GM12892 (cell line): ENCODE measurements at regions not wholly inside any gene's neighbourhood (a gene's known extent, or its start where the extent isn't known, plus 50 kb on each side); places are given as distances from the start of the nearest gene placed in this dataset.

Experiments used
- DNase-seq: peaks from one replicate; pipeline ENCODE4 v3.0.0; 2011; ENCODE audit not compliant: insufficient read length
- FAIRE-seq: peaks from 2 replicates; lab custom pipeline; 2011; peaks lifted over from hg19 to GRCh38; lab: Jason Lieb, UNC
- POLR2A ChIP-seq: IDR thresholded peaks from 2 replicates; pipeline ENCODE4 v1.6.1; 2011; ENCODE audit warnings: low read depth, low read length, control low read depth
- POLR2AphosphoS5 ChIP-seq: IDR thresholded peaks from 2 replicates; pipeline ENCODE4 v1.6.1; 2011; ENCODE audit warnings: low read depth, low read length, control low read depth
- TAF1 ChIP-seq: IDR thresholded peaks from 2 replicates; pipeline ENCODE4 v1.6.1; 2011; ENCODE audit warnings: low read depth, mild to moderate bottlenecking, control low read depth, low read length, borderline replicate concordance

DNA sequence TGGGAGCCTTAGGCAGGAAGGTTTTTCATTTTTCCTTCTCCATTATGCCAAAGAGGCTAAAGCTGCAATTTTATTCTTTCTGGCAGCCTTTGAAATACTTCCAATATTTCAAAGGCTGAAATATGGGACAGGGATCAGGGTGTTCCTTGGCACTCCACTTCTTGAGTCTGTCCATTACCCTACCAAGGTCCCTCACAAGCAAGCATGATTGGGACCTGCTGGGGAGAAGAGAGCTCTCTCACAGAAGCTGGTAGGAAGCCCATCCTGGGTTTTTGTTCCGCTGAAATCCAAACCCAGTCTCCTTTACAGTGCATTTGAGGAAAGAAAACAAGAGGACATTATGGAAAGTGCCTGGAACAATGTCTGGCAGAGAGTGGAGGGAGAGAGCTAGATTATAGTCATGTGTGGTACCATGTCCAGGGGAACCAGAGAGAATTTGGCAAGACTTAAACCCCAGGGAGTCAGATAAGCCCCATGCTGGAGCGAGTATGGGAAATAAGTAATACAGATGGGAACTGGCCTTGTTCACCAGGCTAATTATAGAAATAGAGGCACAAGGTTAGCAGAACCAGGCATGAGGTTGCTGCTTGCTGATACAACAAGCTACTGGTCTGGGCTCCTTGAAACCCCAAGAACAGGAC, 104.7 kb downstream of the LSM5 start:
- FAIRE-seq (no peak), DNase-seq (no peak)
- TF ChIP-seq POLR2AphosphoS5 (no peak), POLR2A (no peak), TAF1 (no peak)

DNA sequence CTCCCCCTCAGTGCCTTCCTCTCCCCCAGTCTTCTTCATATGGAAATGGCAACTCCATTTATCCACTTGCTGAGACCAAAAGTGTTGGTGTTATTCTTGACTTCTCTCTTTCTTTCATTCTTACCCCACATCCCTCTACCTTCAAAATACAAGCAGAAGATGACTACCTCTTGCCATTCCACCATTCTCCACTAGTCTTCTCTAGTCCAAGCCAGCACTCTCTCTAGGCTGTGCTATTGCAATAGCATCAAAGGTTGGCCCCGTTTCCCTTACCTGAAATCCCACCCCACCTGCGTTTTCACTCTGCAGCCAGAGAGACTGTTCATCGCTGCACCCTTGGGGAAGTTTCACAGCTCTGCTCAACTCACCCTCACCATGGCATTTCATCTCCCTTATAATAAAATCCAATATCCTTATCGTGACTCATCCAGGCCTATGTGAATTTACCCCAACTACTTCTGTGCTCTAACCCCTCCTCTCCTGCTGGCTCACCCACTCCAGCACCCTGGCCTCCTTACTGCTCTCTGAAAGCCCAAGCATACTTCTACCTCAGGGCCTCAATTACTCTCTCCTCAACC, 109.1 kb downstream of the LSM5 start:
- no peak for FAIRE-seq
- no peak for DNase-seq
- TF ChIP-seq POLR2AphosphoS5 (no peak), POLR2A (no peak), TAF1 (no peak)

DNA sequence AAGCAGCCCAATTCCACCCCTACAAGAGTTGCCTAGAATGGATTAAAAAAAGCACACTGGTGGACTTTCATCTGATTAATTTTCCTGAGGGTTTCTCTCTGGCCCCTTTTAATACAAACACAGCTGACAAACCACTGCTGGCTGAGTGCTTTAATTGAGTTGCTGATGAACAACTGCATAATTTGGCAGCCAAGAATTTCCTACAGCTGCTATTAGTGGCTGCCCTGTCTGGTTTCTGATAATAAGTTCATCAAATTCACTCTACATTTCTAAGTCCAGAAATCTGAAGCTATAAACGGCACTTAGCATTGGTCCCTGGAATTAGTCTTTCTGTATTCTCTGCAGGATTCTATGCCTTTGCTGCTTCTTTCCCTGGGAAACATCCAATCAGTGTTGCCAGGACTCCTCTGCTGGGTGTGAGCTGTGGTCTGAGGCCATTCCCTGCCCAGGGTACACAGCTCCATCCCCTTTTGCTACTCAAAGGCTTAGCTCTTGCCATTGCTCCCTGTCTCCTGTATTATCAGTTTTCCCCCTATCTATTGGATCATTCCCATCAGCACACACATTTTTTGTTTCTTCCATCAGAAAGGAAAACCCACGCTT, 110.6 kb downstream of the LSM5 start:
- TF ChIP-seq POLR2AphosphoS5 (no peak), TAF1 (no peak), POLR2A (no peak)
- FAIRE-seq (no peak), DNase-seq (no peak)

DNA sequence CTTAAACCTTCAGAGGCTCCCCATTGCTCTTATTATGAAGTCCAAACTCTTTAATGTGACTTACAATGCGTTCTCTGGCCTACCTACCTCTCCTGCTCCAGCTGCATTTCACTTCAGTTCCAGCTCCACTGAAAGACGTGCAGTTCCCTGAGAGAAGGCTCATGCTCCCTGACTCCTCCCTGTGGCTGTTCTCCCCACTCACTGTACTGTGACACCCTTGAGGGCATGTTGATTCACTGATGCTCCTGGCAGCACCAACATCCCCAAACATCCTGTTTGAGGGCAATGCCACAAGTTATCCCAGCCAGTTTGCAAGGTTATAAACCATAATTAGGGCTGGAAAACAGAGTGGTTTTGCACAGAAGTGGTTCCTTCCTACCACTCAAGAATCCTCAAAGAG, 111.2 kb downstream of the LSM5 start:
- FAIRE-seq (no peak), DNase-seq (no peak)
- no peak for TF ChIP-seq POLR2A
- no peak for TF ChIP-seq POLR2AphosphoS5
- TF ChIP-seq TAF1: no peak

DNA sequence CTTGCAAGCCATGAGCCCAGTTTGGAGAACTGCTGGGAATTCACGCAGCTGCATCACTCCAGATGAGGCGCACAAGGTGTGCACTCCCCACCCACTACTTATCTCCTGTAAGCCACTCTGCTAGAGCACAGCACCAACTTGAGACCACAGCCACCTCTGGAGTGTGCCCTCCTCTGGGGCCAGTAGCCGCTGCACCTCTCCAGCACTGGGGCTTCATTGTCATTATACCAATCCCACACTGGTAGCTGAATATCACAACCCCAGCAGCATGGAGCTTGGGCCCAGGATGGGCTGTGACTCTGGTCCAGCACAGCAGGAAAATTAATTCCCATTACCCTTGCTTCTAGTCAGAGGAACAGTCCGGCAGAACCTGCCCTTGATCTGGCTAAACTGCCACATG, 125.6 kb downstream of the LSM5 start:
- DNase-seq (no peak), FAIRE-seq (no peak)
- TF ChIP-seq TAF1 (no peak), POLR2A (no peak), POLR2AphosphoS5 (no peak)

DNA sequence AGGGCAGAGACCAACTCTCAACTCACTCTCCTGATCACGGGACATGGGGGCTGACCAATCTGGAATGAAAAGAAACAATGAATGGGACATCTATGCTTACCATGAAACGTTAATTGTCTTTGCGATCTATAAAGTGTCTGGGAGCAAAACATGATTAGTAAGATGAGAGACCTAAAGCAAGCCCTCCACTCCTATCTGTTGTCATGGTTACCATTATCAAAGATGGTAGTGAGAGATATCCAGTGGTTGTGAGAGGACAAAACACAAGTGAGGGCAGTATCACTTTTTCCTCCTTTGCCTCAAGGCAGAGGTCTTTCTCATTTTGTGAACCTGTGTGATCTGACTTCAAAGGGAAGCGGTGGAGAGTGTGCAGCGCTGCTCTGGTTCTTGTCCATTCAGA, 130.1 kb downstream of the LSM5 start:
- DNase-seq (no peak), FAIRE-seq (no peak)
- TF ChIP-seq POLR2A: no peak
- no peak for TF ChIP-seq POLR2AphosphoS5
- no peak for TF ChIP-seq TAF1

DNA sequence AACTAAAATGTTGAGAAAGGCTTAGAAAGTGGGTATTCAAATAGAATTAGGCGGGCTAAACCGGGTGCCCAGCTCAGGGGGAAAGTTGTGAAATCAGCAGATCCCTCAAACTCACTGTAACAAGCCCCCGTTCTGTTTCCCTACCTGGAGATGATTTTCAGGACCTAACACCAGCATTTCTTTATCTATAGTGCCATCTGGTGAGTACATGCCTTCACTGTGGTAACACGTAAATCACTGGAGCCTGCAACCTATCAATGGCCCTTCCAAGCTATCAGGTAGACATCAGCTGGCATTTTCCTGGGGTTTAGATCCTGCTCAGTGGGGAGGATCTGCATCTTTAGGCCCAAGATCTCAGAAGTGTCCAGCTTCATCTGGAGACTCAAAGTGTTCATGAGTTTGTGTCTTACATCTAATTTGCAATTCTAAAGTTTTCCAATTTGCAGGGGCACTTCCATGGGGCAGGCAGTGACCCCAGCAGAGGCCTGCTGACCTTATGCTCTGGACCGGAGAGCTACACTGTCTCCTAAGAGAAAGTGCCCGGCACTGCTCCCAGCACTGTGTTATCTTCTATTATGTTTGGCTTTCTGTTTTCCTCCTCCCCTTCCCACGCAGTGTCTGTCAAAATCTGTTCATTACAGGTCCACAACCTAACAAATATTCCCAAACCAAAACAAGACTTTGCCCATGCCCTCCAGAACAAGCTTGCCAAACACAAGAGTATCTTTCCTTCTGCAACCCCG, 132.5 kb downstream of the LSM5 start:
- no peak for FAIRE-seq
- DNase-seq: no peak
- TF ChIP-seq TAF1: no peak
- no peak for TF ChIP-seq POLR2AphosphoS5
- TF ChIP-seq POLR2A: no peak

DNA sequence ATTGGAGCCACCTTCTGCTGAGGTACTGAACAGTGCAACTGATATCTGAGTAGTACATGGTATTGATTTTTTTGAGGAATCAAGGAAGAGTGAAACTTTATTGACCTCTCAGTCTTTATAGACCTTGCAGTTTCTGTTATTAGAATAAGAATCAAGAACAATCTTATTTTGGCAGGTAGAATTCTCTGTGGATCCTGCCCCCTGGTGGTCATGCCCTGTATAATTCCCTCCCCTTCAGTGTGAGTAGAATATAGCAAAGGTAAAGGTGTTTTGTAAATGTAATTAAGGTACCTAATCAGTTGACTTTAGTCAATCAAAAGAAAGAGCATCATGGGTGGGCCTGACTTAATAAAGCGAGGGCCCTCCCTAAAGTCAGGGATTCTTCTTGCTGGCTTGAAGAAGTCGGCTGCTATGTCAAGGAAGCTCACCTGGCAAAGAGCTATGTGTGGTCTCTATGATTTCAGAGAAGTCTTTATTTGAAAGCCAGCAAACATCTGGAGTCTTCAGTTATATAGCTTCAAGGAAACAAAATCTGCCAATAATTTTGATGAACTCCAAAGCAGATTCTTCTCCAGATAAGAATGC, 142.8 kb downstream of the LSM5 start:
- TF ChIP-seq POLR2AphosphoS5 (no peak), POLR2A (no peak), TAF1 (no peak)
- FAIRE-seq (no peak), DNase-seq (no peak)

DNA sequence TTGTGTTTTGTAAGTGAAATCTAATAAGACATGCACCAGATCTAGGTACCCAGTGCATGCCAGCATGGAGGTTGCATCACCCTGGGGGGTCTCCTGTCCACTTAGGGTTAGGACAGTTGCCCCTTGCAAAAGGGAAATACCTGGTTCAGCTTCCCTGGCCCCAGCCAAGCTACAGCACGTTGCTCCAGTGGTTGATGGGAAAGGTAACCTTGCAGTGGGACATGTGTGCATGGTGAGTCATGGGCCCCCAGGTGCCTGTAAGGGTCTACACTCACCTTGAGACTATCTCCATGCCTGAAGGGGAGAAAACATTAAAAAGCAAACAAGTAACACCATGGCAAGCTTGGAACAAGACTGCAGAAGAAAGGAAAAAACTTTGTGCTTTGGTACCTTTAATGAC, 143.9 kb downstream of the LSM5 start:
- TF ChIP-seq POLR2AphosphoS5: no peak
- no peak for TF ChIP-seq POLR2A
- TF ChIP-seq TAF1: no peak
- DNase-seq (no peak), FAIRE-seq (no peak)

DNA sequence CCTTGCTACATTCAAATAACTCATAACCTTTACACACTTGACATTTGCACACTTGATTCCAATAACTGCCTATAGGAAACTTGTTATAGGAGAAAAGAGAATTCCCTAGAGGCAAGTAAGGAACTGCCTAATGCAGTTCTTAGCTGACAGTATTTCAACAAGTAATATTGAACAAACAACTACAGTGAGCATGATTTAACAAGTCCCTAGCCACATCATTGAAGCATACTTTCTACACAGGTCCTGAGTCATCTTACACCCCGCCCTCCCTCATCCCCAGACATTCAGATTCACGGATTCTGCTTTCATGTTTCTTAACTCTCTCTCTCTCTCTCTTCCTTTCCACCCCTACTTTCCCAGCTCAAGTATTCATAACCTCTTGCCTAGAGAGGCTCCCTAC, 153.5 kb downstream of the LSM5 start:
- FAIRE-seq (no peak), DNase-seq (no peak)

DNA sequence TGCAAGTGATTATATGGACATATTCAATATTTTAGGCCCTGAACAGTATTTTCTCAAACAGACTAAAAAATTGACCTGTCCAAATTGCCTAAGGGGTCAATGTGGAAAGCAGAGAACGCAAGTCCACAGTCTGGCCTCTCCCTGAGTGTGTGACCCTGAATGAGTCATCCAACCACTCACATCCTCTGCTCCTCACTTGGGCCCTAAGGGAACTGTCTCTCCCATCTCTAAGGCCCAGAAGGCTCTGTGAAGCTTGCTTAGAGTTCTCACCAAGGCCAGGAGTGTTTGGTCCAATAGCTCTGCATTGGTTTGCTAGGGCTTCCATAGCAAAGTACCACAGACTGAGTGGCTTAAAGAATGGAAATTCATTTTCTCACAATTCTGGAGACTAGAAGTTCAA, 155.1 kb downstream of the LSM5 start:
- no peak for TF ChIP-seq POLR2A
- TF ChIP-seq TAF1: no peak
- DNase-seq: no peak
- FAIRE-seq: no peak

More for the DNA sequence above, 153.5 kb downstream of the LSM5 start:
- TF ChIP-seq TAF1: no peak
- TF ChIP-seq POLR2A: no peak
- no peak for TF ChIP-seq POLR2AphosphoS5
